Pons (tissue), 1 donor: ENCODE measurements at regions not wholly inside any gene's neighbourhood (a gene's known extent, or its start where the extent isn't known, plus 50 kb on each side); places are given as distances from the start of the nearest gene placed in this dataset.

Source experiments
- DNase-seq: peaks from one replicate; pipeline ENCODE4 v3.0.0-alpha.2; 2016; ENCODE audit warnings: low spot score

DNA sequence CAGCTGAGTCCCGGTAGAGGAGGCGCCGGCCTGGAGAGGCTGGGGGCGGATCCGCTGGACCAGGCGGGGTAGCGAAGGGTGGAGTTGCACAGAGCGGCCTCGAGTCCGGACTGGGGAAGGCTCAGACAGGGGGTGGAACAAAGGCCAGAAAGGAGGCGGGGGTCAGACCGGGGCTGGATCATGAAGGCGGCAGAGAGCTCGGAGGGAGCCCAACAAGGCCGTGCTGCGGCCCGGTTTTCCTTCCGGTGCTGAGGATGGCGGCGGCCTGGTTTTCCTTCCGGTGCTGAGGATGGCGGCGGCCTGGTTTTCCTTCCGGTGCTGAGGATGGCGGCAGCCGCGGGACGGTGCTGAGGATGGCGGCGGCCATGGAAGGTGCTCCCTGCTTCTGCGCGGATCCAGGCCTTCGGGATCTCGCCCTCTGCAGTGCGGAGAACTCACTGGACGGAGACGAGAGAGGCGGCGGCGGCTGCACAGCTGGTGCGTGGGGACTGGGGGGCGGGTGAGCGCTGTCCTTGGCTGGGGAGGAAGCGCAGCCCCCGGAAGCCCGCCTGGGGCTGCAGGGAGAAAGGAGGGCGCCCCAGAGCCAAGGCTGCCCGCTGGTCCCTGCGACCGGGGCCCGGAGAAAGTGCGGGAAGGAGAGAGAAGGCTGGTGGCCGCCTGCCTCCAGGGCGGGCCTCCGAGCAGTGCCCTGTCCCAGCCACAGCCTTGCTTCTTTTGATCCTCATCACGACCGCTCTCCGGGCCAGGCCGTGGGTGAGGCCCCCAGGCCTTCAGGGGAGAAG, 350.4 kb upstream of the B3GAT1 start:
- DNase-seq, result no peak

- DNase-seq, result no peak
These were observed 349.8 kb upstream of the B3GAT1 start for GRCh38 chr11:134761926-134762247.

GRCh38 chr11:134761386-134761785, 349.3 kb upstream of the B3GAT1 start:
- DNase-seq, result no peak

GRCh38 chr11:134760957-134761356, 348.9 kb upstream of the B3GAT1 start:
- no peak for DNase-seq

DNA sequence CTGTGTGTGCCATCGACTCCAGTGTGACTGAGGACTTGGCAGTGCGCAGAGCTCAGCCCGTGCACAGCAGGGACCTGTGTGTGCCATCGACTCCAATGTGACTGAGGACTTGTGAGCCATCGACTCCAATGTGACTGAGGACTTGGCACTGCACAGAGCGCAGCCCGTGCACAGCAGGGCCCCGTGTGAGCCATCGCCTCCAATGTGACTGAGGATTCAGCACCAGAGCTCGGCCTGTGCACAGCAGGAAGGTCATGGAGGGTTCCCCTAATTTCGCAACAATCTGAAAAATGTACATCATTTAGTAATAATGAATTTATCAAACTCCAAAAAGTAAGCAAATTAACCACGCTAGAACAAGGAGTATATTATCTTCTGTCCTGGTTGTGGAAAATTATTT, 348.3 kb upstream of the B3GAT1 start:
- DNase-seq, result no peak

GRCh38 chr11:134759855-134760254, 347.8 kb upstream of the B3GAT1 start:
- DNase-seq, result no peak

GRCh38 chr11:134759274-134759673, 347.2 kb upstream of the B3GAT1 start:
- DNase-seq, result no peak

DNA sequence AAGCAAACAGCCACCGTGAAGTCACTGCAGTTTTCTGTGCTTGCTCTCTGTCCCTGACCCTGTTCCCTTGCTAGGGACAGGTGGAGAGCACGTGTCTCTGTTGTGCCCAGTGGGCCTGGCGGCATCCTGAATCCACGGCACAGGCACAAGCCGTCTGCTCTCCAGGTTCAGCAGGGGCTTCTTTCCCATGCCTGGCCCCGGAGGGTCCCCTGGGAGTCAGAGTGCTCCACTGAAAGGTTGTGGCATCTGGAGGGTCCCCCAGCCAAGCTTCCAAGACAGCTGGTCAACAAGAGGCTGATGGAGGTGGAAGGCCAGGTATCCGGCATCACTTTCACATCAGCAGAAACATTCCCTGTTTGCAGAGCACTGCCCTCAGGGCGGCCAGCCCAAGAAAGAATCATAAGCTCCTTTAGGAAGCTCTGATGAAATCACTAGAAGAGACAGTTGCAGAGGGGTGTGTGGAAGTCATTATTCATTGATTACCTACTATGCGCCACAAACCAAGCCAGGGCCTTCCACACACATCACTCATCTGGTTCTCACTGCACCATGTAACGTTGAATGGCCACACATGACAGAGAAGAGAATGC, 346.4 kb upstream of the B3GAT1 start:
- no peak for DNase-seq

GRCh38 chr11:134757633-134758032, 345.6 kb upstream of the B3GAT1 start:
- DNase-seq, result no peak

DNA sequence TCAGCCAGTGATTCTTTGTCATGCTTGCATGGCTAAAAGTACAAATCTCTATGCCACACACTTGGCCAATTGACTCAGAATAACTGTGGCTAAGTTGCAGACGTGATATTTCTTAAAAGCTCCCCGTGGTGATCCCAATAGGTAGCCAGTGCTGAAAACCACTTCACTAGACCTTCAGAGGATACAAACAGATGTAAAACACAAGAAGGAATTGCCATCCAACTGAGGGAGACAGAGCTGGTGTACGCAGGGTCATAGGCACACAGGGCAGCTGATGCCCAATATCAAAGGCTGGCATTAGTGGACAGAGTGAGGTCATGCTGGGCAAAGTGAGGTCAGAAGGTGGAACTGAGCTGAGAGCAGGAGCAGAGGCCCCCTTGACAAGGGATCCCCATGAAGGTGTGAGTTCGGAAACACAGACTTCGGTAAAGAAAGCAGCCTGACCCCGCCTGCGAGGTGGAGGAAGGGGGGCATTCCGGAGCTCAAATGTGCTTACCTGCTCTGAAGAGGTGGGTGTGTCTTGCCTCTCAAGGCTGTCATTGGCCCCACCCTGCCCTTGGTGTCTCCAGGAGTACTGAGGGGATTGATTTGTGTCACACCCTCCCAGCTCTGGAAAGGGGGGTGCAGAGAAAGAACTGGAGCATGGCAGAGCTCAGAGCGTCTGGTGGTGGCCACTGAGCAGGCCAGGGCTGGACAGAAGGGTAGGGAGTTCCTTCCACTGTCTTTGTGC, 344.9 kb upstream of the B3GAT1 start:
- DNase-seq, result no peak

DNA sequence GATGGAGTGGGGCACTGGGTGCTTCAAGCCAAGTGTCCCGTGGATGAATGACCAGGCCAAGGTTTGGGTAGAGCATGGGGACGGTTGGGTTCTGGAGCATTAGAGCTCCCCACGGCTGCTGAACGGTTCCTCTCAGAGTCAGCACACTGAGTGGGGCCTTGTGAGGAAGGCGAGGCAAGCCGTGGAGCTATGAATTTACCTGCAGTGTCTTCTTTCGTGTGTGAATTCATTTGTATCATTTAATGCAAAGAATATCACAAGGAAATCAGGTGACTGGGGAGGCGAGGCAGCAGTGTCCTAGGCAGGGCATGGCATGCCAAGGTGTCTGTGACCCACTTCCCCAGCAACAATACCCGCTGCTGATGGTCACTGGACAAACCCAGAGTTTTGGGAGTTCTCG, 343.5 kb upstream of the B3GAT1 start:
- no peak for DNase-seq

GRCh38 chr11:134754521-134755198, 342.6 kb upstream of the B3GAT1 start:
- DNase-seq, result no peak

DNA sequence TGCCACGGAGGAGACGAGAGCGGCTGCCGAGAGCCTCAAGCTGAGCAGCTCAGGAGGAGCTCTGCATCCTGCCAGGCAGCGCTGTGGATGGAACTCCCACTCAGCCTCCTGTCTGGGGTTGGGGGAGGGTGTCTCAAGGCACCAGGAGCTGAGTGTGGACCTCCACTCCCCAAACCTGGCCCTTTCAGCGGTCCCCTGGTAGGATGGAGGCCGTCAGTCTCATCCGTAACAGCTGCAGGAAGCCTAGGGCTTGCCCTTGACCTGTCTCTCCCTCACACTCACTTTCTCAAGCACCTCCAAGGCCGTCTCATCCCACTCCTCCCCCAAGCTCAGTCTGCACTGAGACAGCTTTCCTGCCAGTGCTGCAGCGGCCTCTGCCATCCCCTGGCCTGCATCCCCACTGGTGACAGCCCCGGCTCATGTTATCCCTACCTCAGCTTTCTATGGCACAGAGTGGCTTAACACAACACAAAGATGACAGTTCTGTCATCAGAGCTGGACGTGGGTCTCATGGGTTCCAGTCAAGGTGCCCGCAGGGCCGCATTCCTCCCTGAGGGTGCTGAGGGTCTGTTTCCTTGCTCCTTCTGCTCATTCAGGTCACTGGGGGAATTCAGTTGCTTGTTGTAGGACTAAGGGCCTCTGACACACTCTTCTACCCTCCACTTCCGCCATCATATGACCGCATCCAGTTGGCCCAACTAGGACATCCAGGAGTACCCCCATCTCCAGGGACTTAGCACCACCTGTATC, 341.9 kb upstream of the B3GAT1 start:
- DNase-seq, result no peak

DNA sequence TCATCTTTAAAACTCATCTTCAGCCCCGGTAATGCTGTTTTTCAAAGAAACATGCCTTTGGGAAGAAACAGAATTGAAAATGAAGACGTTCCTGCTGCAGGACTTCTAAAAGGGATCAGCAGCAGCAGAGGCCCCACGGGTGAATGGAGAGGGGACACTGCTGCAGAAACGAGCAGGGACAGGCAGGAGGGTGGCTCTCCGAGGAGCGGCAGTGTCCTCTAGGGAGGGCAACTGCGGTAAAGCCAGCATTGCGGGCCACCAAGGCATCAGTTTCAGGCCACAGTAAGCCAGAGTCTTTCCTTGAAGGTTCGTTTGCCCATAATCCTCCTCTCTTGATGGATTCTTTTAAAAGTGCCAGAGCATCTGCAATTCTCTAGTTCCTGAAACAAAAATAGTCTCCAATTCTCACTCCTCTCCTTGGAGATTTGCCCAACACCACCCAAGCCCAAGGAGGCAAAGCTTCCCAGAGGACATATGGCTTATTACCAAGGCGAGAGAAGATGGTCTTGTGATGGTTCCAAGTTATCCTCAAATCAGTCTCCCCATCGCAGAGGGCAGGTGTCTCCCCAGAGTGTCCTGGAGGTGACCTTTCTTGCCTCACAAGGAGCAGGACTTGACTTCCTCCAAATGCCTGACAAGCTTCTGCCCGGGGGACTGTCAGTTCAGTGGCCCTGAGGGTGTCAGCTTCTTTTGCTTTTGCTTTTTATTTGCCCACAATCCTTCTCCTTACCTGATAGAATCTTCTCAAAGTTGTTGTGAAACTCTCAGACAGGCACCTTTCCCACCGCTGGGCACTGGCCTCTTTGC, 341.1 kb upstream of the B3GAT1 start:
- DNase-seq, result no peak

DNA sequence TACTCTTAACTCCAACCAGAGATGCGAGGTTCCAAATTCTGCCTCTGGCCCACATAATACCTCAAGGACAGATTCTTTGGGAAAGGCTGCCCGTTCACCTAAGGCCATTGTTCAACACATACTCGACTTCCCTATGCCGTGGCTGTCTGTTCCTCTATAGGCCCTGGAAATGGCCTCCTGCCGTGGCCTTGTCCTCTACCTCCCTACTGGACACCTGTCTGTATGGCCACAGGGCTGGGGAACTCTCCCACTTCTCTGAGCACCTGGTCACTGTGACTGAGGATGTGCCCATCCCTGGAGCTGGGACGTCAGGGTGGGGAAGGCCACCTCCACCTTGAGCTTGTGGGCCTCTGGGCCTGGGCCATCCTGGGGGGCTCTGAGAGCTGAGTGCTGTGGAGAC, 340.5 kb upstream of the B3GAT1 start:
- no peak for DNase-seq

- DNase-seq, result no peak
These were observed 339.7 kb upstream of the B3GAT1 start for GRCh38 chr11:134751766-134752165.

- DNase-seq, result no peak
These were observed 339.1 kb upstream of the B3GAT1 start for GRCh38 chr11:134751031-134751585.

DNA sequence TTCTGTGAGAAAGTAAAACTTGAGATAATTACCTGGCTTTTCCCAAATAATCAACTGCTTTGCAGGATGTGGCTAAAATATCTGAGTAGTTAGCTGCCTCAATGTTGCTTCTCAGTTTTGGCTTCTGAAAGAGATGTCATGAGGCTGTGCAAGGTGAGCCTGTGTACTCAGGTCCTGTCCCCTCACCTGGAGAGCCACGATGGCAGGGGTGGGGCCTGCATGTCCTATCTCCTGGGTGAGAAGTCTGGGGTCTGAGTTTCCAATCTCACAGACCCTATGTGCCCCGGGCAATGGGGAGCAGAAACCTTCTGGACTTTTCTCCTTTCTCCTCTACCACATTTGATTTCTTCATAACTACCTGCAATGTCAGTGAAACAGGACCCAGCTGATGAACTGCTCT, 338.6 kb upstream of the B3GAT1 start:
- DNase-seq, result no peak

DNA sequence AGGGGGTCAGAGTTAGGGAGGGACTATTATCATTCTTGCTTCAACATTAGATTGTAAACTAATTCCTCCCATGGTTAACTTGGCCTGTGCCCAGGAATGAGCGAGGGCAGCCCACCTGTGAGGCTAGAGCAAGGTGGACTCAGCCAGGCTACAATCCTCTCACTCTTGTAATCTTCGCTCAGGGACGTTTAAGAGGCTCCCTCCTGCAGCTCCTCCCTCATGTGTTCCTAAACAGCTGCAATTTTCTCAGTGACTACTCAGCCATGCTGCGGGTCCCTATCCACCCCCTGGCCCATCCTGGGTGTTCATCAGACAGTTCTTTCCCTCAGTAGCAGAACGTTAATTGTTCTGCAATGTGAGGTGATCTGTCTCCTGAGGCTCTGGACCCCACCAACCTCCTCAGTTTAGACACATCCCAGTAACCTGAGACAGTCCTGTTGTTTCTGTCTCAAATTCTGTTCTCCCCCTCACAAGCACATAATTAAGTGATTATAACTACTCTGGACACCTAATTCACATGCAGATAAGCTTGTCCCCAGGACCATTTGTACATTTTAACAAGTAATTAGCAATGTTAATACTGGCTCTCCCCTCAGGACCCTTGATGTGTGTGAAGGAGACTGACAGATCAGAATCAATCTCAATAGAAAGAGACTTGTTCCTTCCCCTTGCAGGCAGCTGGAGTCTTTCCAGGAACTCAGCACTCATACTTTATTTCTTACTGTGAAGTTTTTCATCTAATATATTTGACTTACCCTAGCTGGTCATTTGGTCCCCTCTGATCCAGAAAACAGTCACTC, 337.2 kb upstream of the B3GAT1 start:
- DNase-seq, result no peak

DNA sequence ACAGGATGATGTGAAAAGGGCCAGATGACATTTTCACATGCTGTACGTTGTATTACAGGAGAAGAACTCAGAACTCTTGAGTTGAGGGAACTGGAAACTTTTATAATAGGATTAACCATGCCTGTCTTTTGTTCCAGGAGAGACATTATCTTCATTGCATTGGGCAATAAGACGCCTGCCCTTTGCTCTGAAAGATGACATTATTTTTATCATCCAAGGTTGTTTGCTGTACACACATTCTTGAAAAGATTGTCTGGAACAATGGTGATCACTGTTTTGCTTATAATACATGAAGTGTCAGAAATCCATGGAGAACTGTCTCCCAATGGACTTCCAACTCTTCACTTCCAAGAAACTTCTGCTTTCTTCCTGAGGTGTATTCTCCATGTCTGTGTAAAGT, 334.6 kb upstream of the B3GAT1 start:
- no peak for DNase-seq
